ENCODE measurements at regions not wholly inside any gene's neighbourhood (a gene's known extent, or its start where the extent isn't known, plus 50 kb on each side); places are given as distances from the start of the nearest gene placed in this dataset.
A peak's percentile ranks its signal among the peaks of the same experiment; 100 is the strongest.

GRCh38 chr2:37780387-37780676 lies 108.9 kb upstream of the CDC42EP3 start:
- POLR2A ChIA-PET: no interaction called here
- no TSS peak for BruUV-seq (replicated peaks)

GRCh38 chr2:37781028-37781427 lies 109.6 kb upstream of the CDC42EP3 start:
- ATAC-seq (0 out of 2 replicates have a peak, but pooled peaks have one; percentile 41), DNase-seq (ENCODE audit: low read depth, low spot score) (no peak)
- BruUV-seq (replicated peaks): no TSS peak
- Histone ChIP-seq H3K9me2 (ENCODE audit: insufficient read depth) (no peaks in the 10 kb centered on the region), H3K9ac (ENCODE audit: low read length) (no peak overlapping the region), H3K4me2 (ENCODE audit: low read length) (peak overlapping the region; percentile 40), H3K27me3 (ENCODE audit: insufficient read depth, low read length) (no peaks in the 10 kb centered on the region), H2AFZ (ENCODE audit: low read depth, low read length, poor library complexity, severe bottlenecking) (peak overlapping the region; percentile 47), H3K79me2 (ENCODE audit: insufficient read depth, low read length) (no peaks in the 10 kb centered on the region), H3K4me1 (ENCODE audit: control insufficient read depth in 1 of 2, insufficient read depth in 2 of 2, low read length in 2 of 2) (peaks cover 10 to 26% of the 10 kb centered on the region in 2 experiments; a peak in 3 of 4 replicates), H3K27ac (ENCODE audit: low read depth, low read length) (no peak overlapping the region), H4K20me1 (ENCODE audit: insufficient read depth) (no peaks in the 10 kb centered on the region), H3K9me3 (ENCODE audit: control insufficient read depth in 1 of 2, insufficient read depth in 1 of 2, low read depth in 1 of 2, low read length in 2 of 2) (no peaks in the 10 kb centered on the region), H3K36me3 (ENCODE audit: control insufficient read depth in 1 of 2, insufficient read depth in 2 of 2, low read length in 2 of 2) (no peaks in the 10 kb centered on the region), H3K4me3 (replicated peaks in 1 of 2; ENCODE audit: low read depth in 1 of 2, low read length in 2 of 2) (no peak overlapping the region)
- no peak for TF ChIP-seq RAD21 (IDR thresholded peaks at IDR 0.05; ENCODE audit: low read depth)
- TF ChIP-seq FOSL1 (IDR thresholded peaks at IDR 0.05; ENCODE audit: low read depth): peak; percentile 47
- intact Hi-C loops (cut with micrococcal nuclease): no loop called here
- ChIA-PET POLR2A (no interaction called here), RAD21 (ENCODE audit: low non-redundant PET in 1 of 2, low total read pairs in 2 of 2, uncharacterized antibody in 2 of 2, unreplicated experiment in 2 of 2) (no interaction called here), CTCF (no interaction called here)

More at GRCh38 chr2:37780387-37780676, 108.9 kb upstream of the CDC42EP3 start:
- Histone ChIP-seq H3K27ac (ENCODE audit: low read depth, low read length) (no peak overlapping the region), H2AFZ (ENCODE audit: low read depth, low read length, poor library complexity, severe bottlenecking) (no peak overlapping the region), H3K9me3 (ENCODE audit: control insufficient read depth in 1 of 2, insufficient read depth in 1 of 2, low read depth in 1 of 2, low read length in 2 of 2) (no peaks in the 10 kb centered on the region), H3K27me3 (ENCODE audit: insufficient read depth, low read length) (no peaks in the 10 kb centered on the region), H3K79me2 (ENCODE audit: insufficient read depth, low read length) (no peaks in the 10 kb centered on the region), H3K4me2 (ENCODE audit: low read length) (no peak overlapping the region), H3K9ac (ENCODE audit: low read length) (no peak overlapping the region), H3K4me3 (replicated peaks in 1 of 2; ENCODE audit: low read depth in 1 of 2, low read length in 2 of 2) (no peak overlapping the region), H3K9me2 (ENCODE audit: insufficient read depth) (no peaks in the 10 kb centered on the region), H3K4me1 (ENCODE audit: control insufficient read depth in 1 of 2, insufficient read depth in 2 of 2, low read length in 2 of 2) (peaks cover 10 to 26% of the 10 kb centered on the region in 2 experiments; a peak in 3 of 4 replicates), H4K20me1 (ENCODE audit: insufficient read depth) (no peaks in the 10 kb centered on the region), H3K36me3 (ENCODE audit: control insufficient read depth in 1 of 2, insufficient read depth in 2 of 2, low read length in 2 of 2) (no peaks in the 10 kb centered on the region)
- TF ChIP-seq SIN3A (IDR thresholded peaks at IDR 0.05; ENCODE audit: low read depth) (no peak), ELF1 (IDR thresholded peaks at IDR 0.05; ENCODE audit: borderline replicate concordance, low read depth) (no peak), YY1 (IDR thresholded peaks at IDR 0.05; ENCODE audit: extremely low read depth, insufficient replicate concordance, low read depth, low read length) (no peak)
- DNase-seq (ENCODE audit: low read depth, low spot score) (no peak), ATAC-seq (no peak)
- RAD21 ChIA-PET (ENCODE audit: low non-redundant PET in 1 of 2, low total read pairs in 2 of 2, uncharacterized antibody in 2 of 2, unreplicated experiment in 2 of 2): no interaction called here
- CTCF ChIA-PET: no interaction called here
- intact Hi-C loops (cut with micrococcal nuclease): no loop called here

Measured in HCT116 (cell line).